Esophagus (tissue), 2 donors: ENCODE measurements at regions not wholly inside any gene's neighbourhood (a gene's known extent, or its start where the extent isn't known, plus 50 kb on each side); places are given as distances from the start of the nearest gene placed in this dataset.
"Not testable (repeated sequence)": the region's sequence is repeated elsewhere in the genome, so short reads cannot be mapped to it uniquely, and the experiment has no call there.

Experiments used
- H3K27ac ChIP-seq, 2 donors: one replicate each; pipeline ENCODE4 v1.5.1; 2013; ENCODE audit warnings: low read depth in 2 of 2, mild to moderate bottlenecking in 2 of 2, inconsistent platforms in 1 of 2, low read length in 1 of 2, moderate library complexity in 1 of 2
- H3K27me3 ChIP-seq, 2 donors: one replicate each; pipeline ENCODE4 v1.6.1; 2013; ENCODE audit warnings: low read length in 2 of 2, control low read depth in 1 of 2, mild to moderate bottlenecking in 1 of 2; ENCODE audit not compliant: insufficient read depth in 2 of 2, control insufficient read depth in 1 of 2
- H3K36me3 ChIP-seq, 2 donors: one replicate each; pipeline ENCODE4 v1.6.1; 2013; ENCODE audit warnings: low read length in 1 of 2; ENCODE audit not compliant: control insufficient read depth in 2 of 2, insufficient read depth in 2 of 2
- H3K4me1 ChIP-seq, 2 donors: one replicate each; pipeline ENCODE4 v1.6.1; 2013; ENCODE audit warnings: low read length in 1 of 2; ENCODE audit not compliant: control insufficient read depth in 2 of 2, insufficient read depth in 2 of 2
- H3K4me3 ChIP-seq, 2 donors: one replicate each; pipeline ENCODE4 v1.5.1; 2013; ENCODE audit warnings: low read length in 2 of 2, mild to moderate bottlenecking in 2 of 2, low read depth in 1 of 2, moderate library complexity in 1 of 2
- H3K9me3 ChIP-seq, 2 donors: one replicate each; pipeline ENCODE4 v1.6.1; 2013; ENCODE audit warnings: mild to moderate bottlenecking in 2 of 2, low read depth in 1 of 2, low read length in 1 of 2, moderate library complexity in 1 of 2; ENCODE audit not compliant: control insufficient read depth in 2 of 2, insufficient read depth in 1 of 2
- WGBS, 2 donors: extraction: QIAGEN DNeasy Blood & Tissue Kit; methylation state at CpG; one replicate each; pipeline ENCODE4 v1.1.7; 2013; 5-methylcytosine and 5-hydroxymethylcytosine counted together
- donor health status: healthy with polysubstance abuse.
- donor health status: Bipolar disorder and iron deficiency.

GRCh38 chr2:236916181-236916580 lies 169.5 kb upstream of the COPS8 start:
- Histone ChIP-seq H3K27ac (no peak overlapping the region), H3K4me1 (no peaks in the 10 kb centered on the region), H3K27me3 (no peaks in the 10 kb centered on the region), H3K4me3 (no peak overlapping the region), H3K9me3 (no peaks in the 10 kb centered on the region), H3K36me3 (no peaks in the 10 kb centered on the region)
- WGBS, 2 donors, result 70 to 73% methylated on average over 3 of the region's 3 CpGs

- Histone ChIP-seq H3K27me3 (no peaks in the 10 kb centered on the region), H3K9me3 (no peaks in the 10 kb centered on the region), H3K4me3 (no peak overlapping the region), H3K27ac (no peak overlapping the region), H3K36me3 (no peaks in the 10 kb centered on the region), H3K4me1 (no peaks in the 10 kb centered on the region)
- 79 to 81% methylated on average over 4 of the region's 4 CpGs for WGBS, 2 donors
Measured at GRCh38 chr2:236916651-236917050, 169.0 kb upstream of the COPS8 start.

GRCh38 chr2:236917164-236917563 lies 168.5 kb upstream of the COPS8 start:
- H3K27ac ChIP-seq, result no peak overlapping the region
- H3K4me3 ChIP-seq, result no peak overlapping the region
- WGBS, 2 donors, result 84 to 85% methylated on average over 3 of the region's 3 CpGs
- H3K4me1 ChIP-seq, result no peaks in the 10 kb centered on the region
- no peaks in the 10 kb centered on the region for H3K9me3 ChIP-seq
- no peaks in the 10 kb centered on the region for H3K27me3 ChIP-seq
- no peaks in the 10 kb centered on the region for H3K36me3 ChIP-seq

GRCh38 chr2:236918545-236918944 lies 167.1 kb upstream of the COPS8 start:
- 61 to 69% methylated on average over 9 of the region's 9 CpGs for WGBS, 2 donors
- Histone ChIP-seq H3K4me3 (no peak overlapping the region), H3K27me3 (no peaks in the 10 kb centered on the region), H3K9me3 (no peaks in the 10 kb centered on the region), H3K27ac (no peak overlapping the region), H3K4me1 (no peaks in the 10 kb centered on the region), H3K36me3 (no peaks in the 10 kb centered on the region)

GRCh38 chr2:236919209-236919608 lies 166.5 kb upstream of the COPS8 start:
- Histone ChIP-seq H3K4me3 (no peak overlapping the region), H3K27ac (no peak overlapping the region), H3K4me1 (no peaks in the 10 kb centered on the region), H3K9me3 (no peaks in the 10 kb centered on the region), H3K27me3 (no peaks in the 10 kb centered on the region), H3K36me3 (no peaks in the 10 kb centered on the region)
- 71 to 78% methylated on average over 9 of the region's 9 CpGs for WGBS, 2 donors

GRCh38 chr2:236919801-236920379 lies 165.8 kb upstream of the COPS8 start:
- not testable (repeated sequence) for H3K4me3 ChIP-seq, H3K36me3 ChIP-seq, H3K27ac ChIP-seq, H3K9me3 ChIP-seq, H3K4me1 ChIP-seq, H3K27me3 ChIP-seq
- 93 to 95% methylated on average over 11 of the region's 11 CpGs for WGBS, 2 donors

GRCh38 chr2:236922061-236922460 lies 163.6 kb upstream of the COPS8 start:
- no peaks in the 10 kb centered on the region for H3K9me3 ChIP-seq
- H3K4me1 ChIP-seq, result no peaks in the 10 kb centered on the region
- no peak overlapping the region for H3K4me3 ChIP-seq
- 95 to 96% methylated on average over 7 of the region's 7 CpGs for WGBS, 2 donors
- no peaks in the 10 kb centered on the region for H3K27me3 ChIP-seq
- no peaks in the 10 kb centered on the region for H3K36me3 ChIP-seq
- no peak overlapping the region for H3K27ac ChIP-seq

- Histone ChIP-seq H3K36me3 (no peaks in the 10 kb centered on the region), H3K4me3 (peak overlapping the region; percentile 1 to 35), H3K27me3 (no peaks in the 10 kb centered on the region), H3K9me3 (no peaks in the 10 kb centered on the region), H3K4me1 (no peaks in the 10 kb centered on the region), H3K27ac (no peak overlapping the region)
- 36 to 41% methylated on average over 8 of the region's 8 CpGs for WGBS, 2 donors
Measured at GRCh38 chr2:236928380-236929037, 157.2 kb upstream of the COPS8 start.

GRCh38 chr2:236932831-236933361 lies 152.8 kb upstream of the COPS8 start:
- H3K4me3 ChIP-seq, result no peak overlapping the region

GRCh38 chr2:236934166-236934565 lies 151.5 kb upstream of the COPS8 start:
- 81 to 84% methylated on average over 6 of the region's 6 CpGs for WGBS, 2 donors
- no peaks in the 10 kb centered on the region for H3K36me3 ChIP-seq
- H3K9me3 ChIP-seq, result no peaks in the 10 kb centered on the region
- no peak overlapping the region for H3K4me3 ChIP-seq
- H3K27me3 ChIP-seq, result no peaks in the 10 kb centered on the region
- H3K27ac ChIP-seq, result no peak overlapping the region
- no peaks in the 10 kb centered on the region for H3K4me1 ChIP-seq

More at GRCh38 chr2:236932831-236933361, 152.8 kb upstream of the COPS8 start:
- Histone ChIP-seq H3K27ac (no peak overlapping the region), H3K4me1 (no peaks in the 10 kb centered on the region), H3K27me3 (no peaks in the 10 kb centered on the region), H3K9me3 (no peaks in the 10 kb centered on the region), H3K36me3 (no peaks in the 10 kb centered on the region)
- 84 to 90% methylated on average over 9 of the region's 9 CpGs for WGBS, 2 donors
